Mesothelial cell of epicardium (in vitro differentiated cells): ENCODE measurements at regions not wholly inside any gene's neighbourhood (a gene's known extent, or its start where the extent isn't known, plus 50 kb on each side); places are given as distances from the start of the nearest gene placed in this dataset.

Source experiments
- DNase-seq, 2 experiments: peaks; one replicate each; pipeline ENCODE4 v3.0.0; 2021; ENCODE audit warnings: low spot score in 2 of 2; ENCODE audit not compliant: unreplicated experiment in 2 of 2
- H3K27ac Mint-ChIP-seq: 2 replicates; pipeline ENCODE4 v1.8.0; 2021; ENCODE audit warnings: mixed read lengths
- H3K27me3 Mint-ChIP-seq: 2 replicates; pipeline ENCODE4 v1.8.0; 2021; ENCODE audit warnings: low read depth, mixed read lengths
- H3K36me3 Mint-ChIP-seq: 2 replicates; pipeline ENCODE4 v1.8.0; 2021; ENCODE audit warnings: mixed read lengths
- H3K4me1 Mint-ChIP-seq: 2 replicates; pipeline ENCODE4 v1.8.0; 2021; ENCODE audit warnings: mixed read lengths
- H3K4me3 Mint-ChIP-seq: 2 replicates; pipeline ENCODE4 v1.8.0; 2021; ENCODE audit warnings: mild to moderate bottlenecking, moderate library complexity, mixed read lengths
- H3K9me3 Mint-ChIP-seq: 2 replicates; pipeline ENCODE4 v1.8.0; 2021; ENCODE audit warnings: mixed read lengths
- CTCF ChIP-seq: fragments of 200-600 bp; sonication (generic); IDR thresholded peaks from one replicate; pipeline ENCODE4 v1.5.0; 2021; ENCODE audit warnings: antibody characterized with exemption; ENCODE audit not compliant: unreplicated experiment

GRCh38 chr9:36736648-36737047 lies 164.0 kb downstream of the MELK start:
- Mint-ChIP-seq H3K36me3 (no peaks in the 10 kb centered on the region), H3K4me1 (no peaks in the 10 kb centered on the region), H3K27me3 (peaks cover 70% of the 10 kb centered on the region), H3K9me3 (no peaks in the 10 kb centered on the region), H3K27ac (no peak overlapping the region), H3K4me3 (no peak overlapping the region)
- no peak for DNase-seq
- TF ChIP-seq CTCF = no peak

- H3K27me3 Mint-ChIP-seq = peaks cover 75% of the 10 kb centered on the region
- no peaks in the 10 kb centered on the region for H3K9me3 Mint-ChIP-seq
- no peak for TF ChIP-seq CTCF
- H3K4me3 Mint-ChIP-seq = no peak overlapping the region
- H3K36me3 Mint-ChIP-seq = no peaks in the 10 kb centered on the region
- H3K4me1 Mint-ChIP-seq = no peaks in the 10 kb centered on the region
- no peak for DNase-seq
- H3K27ac Mint-ChIP-seq = no peak overlapping the region
Observed at GRCh38 chr9:36738318-36738976, 165.8 kb downstream of the MELK start.

GRCh38 chr9:36739373-36740116 lies 166.8 kb downstream of the MELK start:
- no peaks in the 10 kb centered on the region for H3K36me3 Mint-ChIP-seq
- H3K27ac Mint-ChIP-seq = no peak overlapping the region
- TF ChIP-seq CTCF = no peak
- peaks cover 80% of the 10 kb centered on the region for H3K27me3 Mint-ChIP-seq
- H3K9me3 Mint-ChIP-seq = no peaks in the 10 kb centered on the region
- H3K4me3 Mint-ChIP-seq = no peak overlapping the region
- no peaks in the 10 kb centered on the region for H3K4me1 Mint-ChIP-seq
- DNase-seq = no peak

GRCh38 chr9:36742264-36742663 lies 169.6 kb downstream of the MELK start:
- peaks cover 86% of the 10 kb centered on the region for H3K27me3 Mint-ChIP-seq
- DNase-seq = no peak

GRCh38 chr9:36744678-36745077 lies 172.0 kb downstream of the MELK start:
- Mint-ChIP-seq H3K9me3 (no peaks in the 10 kb centered on the region), H3K27ac (no peak overlapping the region), H3K27me3 (peaks cover 83% of the 10 kb centered on the region), H3K4me3 (no peak overlapping the region), H3K36me3 (no peaks in the 10 kb centered on the region), H3K4me1 (no peaks in the 10 kb centered on the region)
- DNase-seq = no peak
- no peak for TF ChIP-seq CTCF

More at GRCh38 chr9:36742264-36742663, 169.6 kb downstream of the MELK start:
- no peaks in the 10 kb centered on the region for H3K36me3 Mint-ChIP-seq
- H3K9me3 Mint-ChIP-seq = no peaks in the 10 kb centered on the region
- no peak overlapping the region for H3K4me3 Mint-ChIP-seq
- TF ChIP-seq CTCF = no peak
- H3K4me1 Mint-ChIP-seq = no peaks in the 10 kb centered on the region
- H3K27ac Mint-ChIP-seq = no peak overlapping the region
